ENCODE measurements at regions not wholly inside any gene's neighbourhood (a gene's known extent, or its start where the extent isn't known, plus 50 kb on each side); places are given as distances from the start of the nearest gene placed in this dataset.

DNA sequence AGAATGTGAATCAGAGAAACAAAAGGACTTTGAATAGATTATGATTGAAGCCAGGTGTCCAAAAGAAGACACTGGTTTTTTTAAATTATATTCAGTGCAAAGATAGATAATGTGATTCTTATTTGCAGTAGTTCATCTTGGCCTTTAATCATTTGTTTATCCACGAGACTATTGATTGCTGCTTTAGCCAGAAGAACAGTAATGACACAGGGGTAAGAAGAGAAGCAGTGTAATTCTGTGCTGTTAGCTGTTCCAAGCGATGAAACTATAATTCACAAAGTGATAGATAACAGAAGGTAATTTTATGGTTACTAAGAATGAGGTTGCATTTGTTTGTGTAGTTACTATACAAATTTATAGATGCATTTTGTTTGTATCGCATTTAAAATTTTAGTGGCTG, 311.6 kb downstream of the MZT1 start:
- Mint-ChIP-seq H3K4me1 (ENCODE audit: low read depth) (no peaks in the 10 kb centered on the region), H3K27me3 (ENCODE audit: low read depth) (no peaks in the 10 kb centered on the region), H3K9me3 (ENCODE audit: insufficient read depth) (no peaks in the 10 kb centered on the region), H3K27ac (no peak overlapping the region), H3K4me3 (no peak overlapping the region), H3K36me3 (ENCODE audit: low read depth) (no peaks in the 10 kb centered on the region)
- CTCF ChIA-PET = no interaction called here
- POLR2A ChIA-PET = no interaction called here
- DNase-seq (no peak), ATAC-seq (no peak)

DNA sequence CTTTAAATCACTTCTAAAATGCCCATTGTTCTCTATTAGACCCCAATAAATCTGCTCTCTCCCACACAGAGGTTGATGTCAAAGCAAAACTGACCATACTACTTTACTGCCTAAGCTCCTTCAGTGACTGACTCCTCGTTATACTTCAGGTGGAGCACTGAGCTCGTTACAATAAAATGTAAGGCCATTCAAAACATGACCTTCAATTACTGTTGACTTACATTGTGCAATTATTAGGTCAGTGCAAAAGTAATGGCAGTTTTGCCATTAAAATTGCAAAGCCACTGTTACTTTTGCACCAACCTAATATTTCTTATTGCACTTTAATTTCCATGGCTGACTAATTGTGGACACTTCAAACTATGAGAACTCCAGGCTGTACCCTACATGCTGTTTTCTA, 314.9 kb downstream of the MZT1 start:
- DNase-seq (no peak), ATAC-seq (no peak)
- Mint-ChIP-seq H3K4me3 (no peak overlapping the region), H3K27me3 (ENCODE audit: low read depth) (no peaks in the 10 kb centered on the region), H3K9me3 (ENCODE audit: insufficient read depth) (no peaks in the 10 kb centered on the region), H3K27ac (no peak overlapping the region), H3K4me1 (ENCODE audit: low read depth) (no peaks in the 10 kb centered on the region), H3K36me3 (ENCODE audit: low read depth) (no peaks in the 10 kb centered on the region)
- ChIA-PET POLR2A (no interaction called here), CTCF (no interaction called here)

DNA sequence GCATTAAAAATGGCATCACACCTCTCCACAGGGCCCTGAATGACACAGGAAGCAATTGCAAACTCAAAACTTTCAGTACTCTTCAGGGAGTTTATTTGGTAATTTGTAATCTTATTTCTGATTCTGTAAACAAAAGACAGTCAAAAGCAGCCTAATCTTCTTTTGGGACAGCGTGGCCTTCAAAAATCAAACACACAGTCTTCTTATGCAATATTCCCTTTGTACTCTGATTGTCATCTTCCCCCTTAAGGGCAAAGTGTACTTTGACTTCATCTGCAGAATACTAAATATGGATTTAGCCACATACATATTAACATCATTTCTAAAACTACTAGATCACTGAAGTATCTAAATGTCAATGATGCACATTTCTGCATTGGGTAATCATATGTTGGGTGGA, 322.0 kb downstream of the MZT1 start:
- no peaks in the 10 kb centered on the region for H3K4me1 Mint-ChIP-seq (ENCODE audit: low read depth)
- no peak overlapping the region for H3K27ac Mint-ChIP-seq
- CTCF ChIA-PET = no interaction called here
- H3K36me3 Mint-ChIP-seq (ENCODE audit: low read depth) = no peaks in the 10 kb centered on the region
- ATAC-seq = no peak
- DNase-seq = no peak
- POLR2A ChIA-PET = no interaction called here
- no peaks in the 10 kb centered on the region for H3K27me3 Mint-ChIP-seq (ENCODE audit: low read depth)
- no peak overlapping the region for H3K4me3 Mint-ChIP-seq
- no peaks in the 10 kb centered on the region for H3K9me3 Mint-ChIP-seq (ENCODE audit: insufficient read depth)

DNA sequence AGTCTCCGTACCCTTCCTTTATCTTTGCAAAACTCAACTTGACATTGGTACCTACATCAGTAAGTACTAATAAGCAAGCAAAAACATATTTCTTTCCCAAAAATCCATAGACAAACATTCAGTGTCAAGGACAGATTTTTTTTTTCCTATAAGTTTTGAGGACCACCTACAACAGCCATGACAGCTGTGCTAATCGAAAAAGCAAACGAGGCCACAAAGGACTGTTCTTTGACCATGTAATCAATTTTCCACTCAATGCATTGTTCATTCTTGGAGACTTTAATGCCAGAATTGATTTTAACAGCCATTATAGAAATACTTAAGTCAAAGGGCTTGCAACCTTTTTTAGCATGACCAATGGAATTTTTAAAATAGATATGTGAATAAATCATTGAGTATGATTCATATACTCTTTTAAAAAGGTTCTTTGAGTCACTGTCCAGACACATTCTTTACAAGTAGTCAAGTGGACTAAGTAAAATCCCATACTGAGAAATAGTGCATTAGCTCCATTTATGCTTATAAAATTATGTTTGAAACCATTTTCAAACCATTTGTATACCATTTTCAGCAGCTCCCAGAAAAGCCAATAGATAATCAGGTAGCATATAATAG, 323.9 kb downstream of the MZT1 start:
- POLR2A ChIA-PET = no interaction called here
- ATAC-seq = no peak
- H3K27ac Mint-ChIP-seq = no peak overlapping the region
- H3K4me3 Mint-ChIP-seq = no peak overlapping the region
- H3K9me3 Mint-ChIP-seq (ENCODE audit: insufficient read depth) = no peaks in the 10 kb centered on the region
- H3K36me3 Mint-ChIP-seq (ENCODE audit: low read depth) = no peaks in the 10 kb centered on the region
- CTCF ChIA-PET = no interaction called here
- H3K27me3 Mint-ChIP-seq (ENCODE audit: low read depth) = no peaks in the 10 kb centered on the region
- DNase-seq = no peak
- no peaks in the 10 kb centered on the region for H3K4me1 Mint-ChIP-seq (ENCODE audit: low read depth)

DNA sequence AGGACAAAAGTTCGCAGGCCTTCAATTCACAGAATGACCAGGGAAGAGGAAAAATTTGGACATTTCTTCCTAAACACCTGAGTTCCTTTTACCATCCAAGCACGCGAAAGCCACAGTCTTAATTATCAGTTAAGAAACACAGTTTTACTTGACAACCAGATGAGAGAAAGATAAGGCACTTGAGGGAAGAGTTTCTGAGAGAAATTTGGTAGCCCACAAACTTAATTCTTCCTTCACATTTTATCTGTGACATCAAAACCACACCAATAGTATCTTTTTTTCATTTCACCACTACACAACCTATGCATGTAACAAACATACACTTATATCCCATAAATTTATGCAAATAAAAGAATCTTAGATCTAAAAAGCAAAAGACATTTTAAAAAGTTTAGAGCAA, 326.6 kb downstream of the MZT1 start:
- DNase-seq (no peak), ATAC-seq (no peak)
- Mint-ChIP-seq H3K27ac (no peak overlapping the region), H3K9me3 (ENCODE audit: insufficient read depth) (no peaks in the 10 kb centered on the region), H3K4me1 (ENCODE audit: low read depth) (no peaks in the 10 kb centered on the region), H3K4me3 (no peak overlapping the region), H3K36me3 (ENCODE audit: low read depth) (no peaks in the 10 kb centered on the region), H3K27me3 (ENCODE audit: low read depth) (no peaks in the 10 kb centered on the region)
- CTCF ChIA-PET = no interaction called here
- POLR2A ChIA-PET = no interaction called here

DNA sequence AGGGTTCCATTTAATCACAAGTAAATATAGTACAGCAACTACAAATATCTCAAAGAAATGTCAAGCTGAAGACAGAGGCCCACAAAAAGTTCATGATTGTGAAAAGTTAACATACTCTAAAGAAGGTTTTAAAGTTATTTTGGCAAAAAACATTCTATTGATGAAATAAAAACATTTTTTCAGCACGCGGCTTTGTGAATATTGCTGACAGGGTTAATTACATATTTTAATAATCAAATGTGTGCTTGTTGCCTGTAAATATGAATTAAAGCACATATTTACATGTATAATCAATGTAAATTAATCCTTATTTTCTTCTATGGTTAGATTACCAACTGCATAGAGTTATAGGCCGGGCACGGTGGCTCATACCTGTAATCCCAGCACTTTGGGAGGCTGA, 328.1 kb downstream of the MZT1 start:
- CTCF ChIA-PET = no interaction called here
- Mint-ChIP-seq H3K27ac (no peak overlapping the region), H3K9me3 (ENCODE audit: insufficient read depth) (no peaks in the 10 kb centered on the region), H3K36me3 (ENCODE audit: low read depth) (no peaks in the 10 kb centered on the region), H3K27me3 (ENCODE audit: low read depth) (no peaks in the 10 kb centered on the region), H3K4me3 (no peak overlapping the region), H3K4me1 (ENCODE audit: low read depth) (no peaks in the 10 kb centered on the region)
- POLR2A ChIA-PET = no interaction called here
- no peak for ATAC-seq
- no peak for DNase-seq

DNA sequence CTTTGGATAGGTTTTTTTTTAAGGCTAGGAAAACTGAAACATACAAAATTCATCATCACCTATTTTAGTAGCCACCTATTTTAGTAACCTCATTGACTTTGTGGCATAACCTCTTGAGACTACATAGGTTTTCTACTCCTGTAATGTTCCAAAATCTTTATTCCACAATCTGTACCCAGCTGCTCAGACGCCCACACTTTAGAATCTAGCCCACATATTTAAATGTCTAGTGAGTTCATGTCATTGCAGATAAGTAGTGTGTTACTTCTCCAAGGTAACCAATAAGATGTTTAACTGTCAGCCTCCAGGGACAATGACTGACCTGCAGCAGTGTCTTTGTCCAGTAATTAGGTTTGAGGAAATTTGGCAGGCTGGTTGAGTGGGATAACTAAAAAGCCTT, 330.2 kb downstream of the MZT1 start:
- ATAC-seq (no peak), DNase-seq (no peak)
- H3K9me3 Mint-ChIP-seq (ENCODE audit: insufficient read depth) = no peaks in the 10 kb centered on the region
- POLR2A ChIA-PET = no interaction called here
- H3K4me1 Mint-ChIP-seq (ENCODE audit: low read depth) = no peaks in the 10 kb centered on the region
- no peak overlapping the region for H3K27ac Mint-ChIP-seq
- CTCF ChIA-PET = no interaction called here
- H3K27me3 Mint-ChIP-seq (ENCODE audit: low read depth) = no peaks in the 10 kb centered on the region
- H3K36me3 Mint-ChIP-seq (ENCODE audit: low read depth) = no peaks in the 10 kb centered on the region
- H3K4me3 Mint-ChIP-seq = no peak overlapping the region

DNA sequence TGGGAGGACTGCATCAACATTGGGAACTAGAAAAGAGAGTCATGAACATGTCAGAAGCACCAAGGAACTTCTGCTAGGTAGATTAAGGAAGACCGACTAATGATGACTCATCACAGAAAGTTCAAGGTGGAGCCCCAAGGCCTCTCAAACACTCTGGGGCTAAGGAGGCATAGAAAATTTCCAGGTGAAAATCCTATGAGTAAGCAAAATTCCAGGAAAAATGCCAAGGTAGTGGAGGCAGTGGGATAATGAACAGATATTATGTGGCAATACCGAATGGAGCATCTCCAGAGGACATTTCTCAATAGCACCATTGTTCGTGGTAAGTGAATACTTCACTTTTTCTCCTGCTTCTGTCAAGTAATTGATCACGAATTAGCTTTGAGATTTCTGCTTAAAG, 336.5 kb downstream of the MZT1 start:
- H3K27ac Mint-ChIP-seq = no peak overlapping the region
- no peaks in the 10 kb centered on the region for H3K36me3 Mint-ChIP-seq (ENCODE audit: low read depth)
- CTCF ChIA-PET = no interaction called here
- no peaks in the 10 kb centered on the region for H3K9me3 Mint-ChIP-seq (ENCODE audit: insufficient read depth)
- no peak for ATAC-seq
- POLR2A ChIA-PET = no interaction called here
- no peaks in the 10 kb centered on the region for H3K4me1 Mint-ChIP-seq (ENCODE audit: low read depth)
- H3K4me3 Mint-ChIP-seq = no peak overlapping the region
- no peak for DNase-seq
- no peaks in the 10 kb centered on the region for H3K27me3 Mint-ChIP-seq (ENCODE audit: low read depth)

DNA sequence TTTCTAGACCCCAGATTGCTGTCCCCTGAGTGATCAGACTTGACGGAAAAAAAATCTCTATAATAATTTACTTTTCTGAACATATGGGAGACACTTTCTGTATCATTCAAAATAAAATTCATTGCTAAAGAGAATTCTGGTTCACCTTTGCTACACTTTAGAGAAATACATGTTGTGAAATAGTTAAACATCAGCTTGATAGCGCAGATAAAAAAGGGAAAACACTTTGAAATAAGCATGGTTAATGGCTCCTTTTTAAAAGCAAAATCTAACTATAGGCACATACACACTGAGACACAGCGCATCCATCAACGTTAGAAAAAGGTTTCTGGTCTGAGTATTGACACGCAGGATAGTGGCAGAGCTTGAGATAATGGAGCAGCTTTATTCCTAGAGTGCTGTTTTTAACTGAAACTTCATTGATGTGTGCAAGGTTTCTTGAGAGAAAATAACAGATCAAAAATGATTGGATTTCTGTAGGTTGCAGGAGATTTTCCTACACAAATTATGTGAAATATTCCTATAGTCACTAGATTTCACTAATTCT, 341.2 kb downstream of the MZT1 start:
- H3K9me3 Mint-ChIP-seq (ENCODE audit: insufficient read depth) = no peaks in the 10 kb centered on the region
- CTCF ChIA-PET = no interaction called here
- no peak overlapping the region for H3K27ac Mint-ChIP-seq
- H3K36me3 Mint-ChIP-seq (ENCODE audit: low read depth) = no peaks in the 10 kb centered on the region
- H3K4me3 Mint-ChIP-seq = no peak overlapping the region
- no peak for DNase-seq
- POLR2A ChIA-PET = no interaction called here
- no peaks in the 10 kb centered on the region for H3K27me3 Mint-ChIP-seq (ENCODE audit: low read depth)
- no peak for ATAC-seq
- no peaks in the 10 kb centered on the region for H3K4me1 Mint-ChIP-seq (ENCODE audit: low read depth)

DNA sequence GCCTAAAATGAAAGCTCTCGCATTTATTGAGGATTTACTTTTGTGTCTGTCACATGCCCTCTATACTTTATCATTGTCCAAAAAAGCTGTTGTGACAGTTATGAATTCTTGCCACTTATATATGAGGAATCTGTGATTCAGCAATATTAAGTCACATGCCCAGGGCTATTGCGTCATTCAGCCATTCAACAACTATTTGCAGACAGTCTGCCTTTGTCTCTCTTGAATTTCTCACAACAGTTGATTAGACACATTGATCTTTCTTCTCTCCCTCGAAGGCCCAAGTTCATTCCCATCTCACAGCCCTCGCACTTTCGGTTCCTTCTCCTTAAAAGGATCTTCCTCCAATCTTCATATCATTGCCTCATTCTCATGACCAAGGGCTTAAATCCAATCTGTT, 342.6 kb downstream of the MZT1 start:
- DNase-seq = no peak
- no peak for ATAC-seq
- CTCF ChIA-PET = no interaction called here
- POLR2A ChIA-PET = no interaction called here
- no peak overlapping the region for H3K4me3 Mint-ChIP-seq
- no peaks in the 10 kb centered on the region for H3K9me3 Mint-ChIP-seq (ENCODE audit: insufficient read depth)
- no peaks in the 10 kb centered on the region for H3K36me3 Mint-ChIP-seq (ENCODE audit: low read depth)
- H3K27me3 Mint-ChIP-seq (ENCODE audit: low read depth) = no peaks in the 10 kb centered on the region
- H3K4me1 Mint-ChIP-seq (ENCODE audit: low read depth) = no peaks in the 10 kb centered on the region
- H3K27ac Mint-ChIP-seq = no peak overlapping the region

DNA sequence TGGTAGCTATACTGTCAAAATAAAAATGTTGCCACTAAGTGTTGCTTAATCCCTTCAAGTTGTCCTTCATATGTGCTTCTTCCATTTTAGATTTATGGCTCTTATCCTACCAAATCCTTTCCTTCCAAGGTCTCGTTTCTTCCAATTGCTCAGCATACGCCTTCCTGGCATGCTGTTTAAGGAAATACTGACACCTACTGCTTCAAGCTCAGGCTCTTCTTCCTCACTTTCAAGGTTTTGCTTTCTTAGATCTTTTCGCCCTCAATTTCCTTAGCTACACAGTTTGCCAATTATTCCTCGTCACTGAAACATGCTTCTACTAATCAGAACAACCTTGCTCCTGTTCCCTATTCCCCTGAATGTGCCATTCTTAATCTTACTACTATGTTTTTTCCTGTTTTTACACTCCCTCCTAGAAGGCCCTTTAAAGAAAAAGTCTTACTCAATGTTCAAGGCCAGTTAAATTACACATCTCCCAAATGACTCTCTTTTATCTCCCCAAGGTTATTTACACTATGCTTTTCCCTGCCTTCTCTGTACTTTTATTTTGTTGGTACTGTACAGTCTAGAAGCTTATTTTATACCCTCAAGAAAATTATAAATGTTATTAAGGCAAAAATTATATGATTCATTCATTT, 343.1 kb downstream of the MZT1 start:
- H3K4me3 Mint-ChIP-seq = no peak overlapping the region
- ChIA-PET POLR2A (no interaction called here), CTCF (no interaction called here)
- no peaks in the 10 kb centered on the region for H3K36me3 Mint-ChIP-seq (ENCODE audit: low read depth)
- no peak overlapping the region for H3K27ac Mint-ChIP-seq
- H3K9me3 Mint-ChIP-seq (ENCODE audit: insufficient read depth) = no peaks in the 10 kb centered on the region
- DNase-seq = no peak
- no peaks in the 10 kb centered on the region for H3K27me3 Mint-ChIP-seq (ENCODE audit: low read depth)
- no peak for ATAC-seq
- H3K4me1 Mint-ChIP-seq (ENCODE audit: low read depth) = no peaks in the 10 kb centered on the region

DNA sequence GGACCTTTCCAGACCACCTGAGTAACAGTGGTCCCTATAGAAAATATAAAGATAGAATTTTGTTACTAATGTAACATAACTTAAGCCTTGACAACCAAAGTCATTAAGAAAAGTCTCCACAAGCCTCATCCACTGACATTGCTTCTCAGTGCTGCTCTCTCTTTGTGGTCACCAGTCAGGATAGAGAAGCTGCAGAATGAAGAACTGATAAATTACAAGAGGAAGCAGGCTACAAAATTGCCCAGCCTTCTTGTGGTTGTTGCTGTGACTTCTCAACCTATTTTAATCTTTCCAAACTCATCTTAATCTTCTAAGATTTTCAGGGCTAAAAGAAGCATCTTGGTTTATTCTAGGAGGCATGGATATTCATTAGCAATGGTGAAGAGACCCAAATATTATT, 343.8 kb downstream of the MZT1 start:
- no peak overlapping the region for H3K27ac Mint-ChIP-seq
- ATAC-seq (no peak), DNase-seq (no peak)
- no peaks in the 10 kb centered on the region for H3K36me3 Mint-ChIP-seq (ENCODE audit: low read depth)
- no peaks in the 10 kb centered on the region for H3K4me1 Mint-ChIP-seq (ENCODE audit: low read depth)
- no peaks in the 10 kb centered on the region for H3K27me3 Mint-ChIP-seq (ENCODE audit: low read depth)
- ChIA-PET CTCF (no interaction called here), POLR2A (no interaction called here)
- H3K4me3 Mint-ChIP-seq = no peak overlapping the region
- H3K9me3 Mint-ChIP-seq (ENCODE audit: insufficient read depth) = no peaks in the 10 kb centered on the region

DNA sequence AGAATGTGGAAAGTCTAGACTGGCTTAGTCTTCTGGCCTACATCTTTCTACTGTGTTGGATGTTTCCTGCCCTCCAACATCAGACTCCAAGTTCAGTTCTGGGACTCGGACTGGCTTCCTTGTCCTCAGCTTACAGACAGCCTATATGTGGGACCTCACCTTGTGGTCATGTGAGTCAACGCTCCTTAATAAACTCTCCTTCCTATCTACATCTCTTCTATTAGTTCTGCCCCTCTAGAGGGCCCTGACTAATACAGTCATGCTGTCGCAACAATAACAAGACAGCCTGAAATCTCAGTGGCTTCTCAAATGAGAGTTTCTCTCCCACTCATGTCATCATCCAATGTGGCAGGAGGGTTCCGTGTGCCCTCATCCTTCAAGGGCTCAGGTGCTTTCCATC, 347.8 kb downstream of the MZT1 start:
- CTCF ChIA-PET = no interaction called here
- no peak overlapping the region for H3K4me3 Mint-ChIP-seq
- POLR2A ChIA-PET = no interaction called here
- H3K36me3 Mint-ChIP-seq (ENCODE audit: low read depth) = no peaks in the 10 kb centered on the region
- DNase-seq (no peak), ATAC-seq (no peak)
- H3K27ac Mint-ChIP-seq = no peak overlapping the region
- H3K9me3 Mint-ChIP-seq (ENCODE audit: insufficient read depth) = no peaks in the 10 kb centered on the region
- no peaks in the 10 kb centered on the region for H3K27me3 Mint-ChIP-seq (ENCODE audit: low read depth)
- H3K4me1 Mint-ChIP-seq (ENCODE audit: low read depth) = no peaks in the 10 kb centered on the region
